ENCODE measurements at regions not wholly inside any gene's neighbourhood (a gene's known extent, or its start where the extent isn't known, plus 50 kb on each side); places are given as distances from the start of the nearest gene placed in this dataset.

GRCh38 chr4:79764120-79764519 lies 308.9 kb downstream of the ANTXR2 start:
- DNase-seq (ENCODE audit: low spot score, unreplicated experiment), result no peak
- Mint-ChIP-seq H3K9me3 (ENCODE audit: low read depth) (peaks cover 16% of the 10 kb centered on the region), H3K27me3 (no peaks in the 10 kb centered on the region), H3K4me1 (ENCODE audit: low read depth) (no peaks in the 10 kb centered on the region), H3K36me3 (ENCODE audit: insufficient read depth) (peaks cover 3% of the 10 kb centered on the region), H3K4me3 (ENCODE audit: low read depth) (no peak overlapping the region), H3K27ac (no peak overlapping the region)
- TF ChIP-seq CTCF (IDR thresholded peaks at IDR 0.05; ENCODE audit: unreplicated experiment), result no peak

GRCh38 chr4:79763486-79764075 lies 309.4 kb downstream of the ANTXR2 start:
- Mint-ChIP-seq H3K4me1 (ENCODE audit: low read depth) (no peaks in the 10 kb centered on the region), H3K4me3 (ENCODE audit: low read depth) (no peak overlapping the region), H3K27ac (no peak overlapping the region), H3K36me3 (ENCODE audit: insufficient read depth) (peaks cover 3% of the 10 kb centered on the region), H3K27me3 (no peaks in the 10 kb centered on the region), H3K9me3 (ENCODE audit: low read depth) (peaks cover 16% of the 10 kb centered on the region)
- TF ChIP-seq CTCF (IDR thresholded peaks at IDR 0.05; ENCODE audit: unreplicated experiment), result no peak
- DNase-seq (ENCODE audit: low spot score, unreplicated experiment), result no peak

GRCh38 chr4:79759793-79760192 lies 313.2 kb downstream of the ANTXR2 start:
- TF ChIP-seq CTCF (IDR thresholded peaks at IDR 0.05; ENCODE audit: unreplicated experiment), result no peak
- Mint-ChIP-seq H3K27ac (no peak overlapping the region), H3K9me3 (ENCODE audit: low read depth) (peaks cover 3% of the 10 kb centered on the region), H3K27me3 (no peaks in the 10 kb centered on the region), H3K36me3 (ENCODE audit: insufficient read depth) (no peaks in the 10 kb centered on the region), H3K4me3 (ENCODE audit: low read depth) (no peak overlapping the region), H3K4me1 (ENCODE audit: low read depth) (no peaks in the 10 kb centered on the region)
- DNase-seq (ENCODE audit: low spot score, unreplicated experiment), result no peak

GRCh38 chr4:79757600-79757999 lies 315.4 kb downstream of the ANTXR2 start:
- H3K4me1 Mint-ChIP-seq (ENCODE audit: low read depth), result no peaks in the 10 kb centered on the region
- H3K36me3 Mint-ChIP-seq (ENCODE audit: insufficient read depth), result no peaks in the 10 kb centered on the region
- TF ChIP-seq CTCF (IDR thresholded peaks at IDR 0.05; ENCODE audit: unreplicated experiment), result no peak
- no peak overlapping the region for H3K4me3 Mint-ChIP-seq (ENCODE audit: low read depth)
- DNase-seq (ENCODE audit: low spot score, unreplicated experiment), result no peak
- H3K27ac Mint-ChIP-seq, result no peak overlapping the region
- no peaks in the 10 kb centered on the region for H3K27me3 Mint-ChIP-seq
- peaks cover 3% of the 10 kb centered on the region for H3K9me3 Mint-ChIP-seq (ENCODE audit: low read depth)

- Mint-ChIP-seq H3K9me3 (ENCODE audit: low read depth) (no peaks in the 10 kb centered on the region), H3K27ac (no peak overlapping the region), H3K27me3 (no peaks in the 10 kb centered on the region), H3K4me1 (ENCODE audit: low read depth) (no peaks in the 10 kb centered on the region), H3K36me3 (ENCODE audit: insufficient read depth) (no peaks in the 10 kb centered on the region), H3K4me3 (ENCODE audit: low read depth) (no peak overlapping the region)
- no peak for DNase-seq (ENCODE audit: low spot score, unreplicated experiment)
- no peak for TF ChIP-seq CTCF (IDR thresholded peaks at IDR 0.05; ENCODE audit: unreplicated experiment)
Measured at GRCh38 chr4:79756140-79756895, 316.7 kb downstream of the ANTXR2 start.
